ENCODE measurements at regions not wholly inside any gene's neighbourhood (a gene's known extent, or its start where the extent isn't known, plus 50 kb on each side); places are given as distances from the start of the nearest gene placed in this dataset.

GRCh38 chr2:236795169-236795860 is 225.7 kb downstream of the ACKR3 start (continued):
- no peak for TF ChIP-seq MEIS2 (IDR thresholded peaks at IDR 0.05; ENCODE audit: partially characterized antibody)
- TF ChIP-seq HNRNPUL1 (IDR thresholded peaks at IDR 0.05; ENCODE audit: low read length) = no peak
- TF ChIP-seq FOXM1 (IDR thresholded peaks at IDR 0.05; ENCODE audit: low read depth) = no peak
- TF ChIP-seq FOXM1 (CRISPR knock-in tag; IDR thresholded peaks at IDR 0.05; ENCODE audit: low read depth) = no peak
- TF ChIP-seq DPF2 (IDR thresholded peaks at IDR 0.05) = no peak
- TF ChIP-seq ZNF436 (CRISPR knock-in tag; IDR thresholded peaks at IDR 0.05) = no peak

- Histone ChIP-seq H3K27ac (ENCODE audit: extremely low read depth, low read depth, low read length) (no peak overlapping the region), H3K4me2 (ENCODE audit: insufficient read depth, low read length) (no peak overlapping the region), H3K9ac (ENCODE audit: insufficient read depth in 1 of 2, low read depth in 2 of 2, low read length in 2 of 2) (no peak overlapping the region; a peak in 1 of 4 replicates), H3K27me3 (ENCODE audit: control insufficient read depth in 2 of 2, insufficient read depth in 2 of 2, low read length in 2 of 2) (peaks cover 0 to 7% of the 10 kb centered on the region in 2 experiments; a peak in 1 of 5 replicates), H3K4me1 (replicated peaks in 1 of 2; ENCODE audit: control insufficient read depth in 2 of 2, insufficient read depth in 2 of 2, low read length in 2 of 2) (no peaks in the 10 kb centered on the region), H3K9me3 (replicated peaks; ENCODE audit: control insufficient read depth, insufficient read depth, low read depth, low read length) (no peaks in the 10 kb centered on the region), H3K9me1 (ENCODE audit: control insufficient read depth, insufficient read depth, low read length) (no peaks in the 10 kb centered on the region), H3K36me3 (ENCODE audit: control insufficient read depth, insufficient read depth, low read length) (no peaks in the 10 kb centered on the region), H4K20me1 (replicated peaks; ENCODE audit: control insufficient read depth, insufficient read depth, low read length) (no peaks in the 10 kb centered on the region), H2AFZ (ENCODE audit: low read depth, low read length) (no peak overlapping the region), H3K79me2 (ENCODE audit: control insufficient read depth, insufficient read depth, low read length) (no peaks in the 10 kb centered on the region), H3K4me3 (no peak overlapping the region)
- BruUV-seq (replicated peaks) = no TSS peak
- WGBS (ENCODE audit: insufficient coverage, low coverage, missing lambda C conversion rate) = 4% methylated on average over 8 of the region's 8 CpGs
- ChIA-PET POLR2A (no interaction called here), CTCF (ENCODE audit: low intra/inter-chr PET ratio) (no interaction called here)
- in situ Hi-C loops (cut with MboI) (no loop called here), intact Hi-C loops (cut with micrococcal nuclease) (no loop called here)
- FAIRE-seq (no peak), DNase-seq (ENCODE audit: extremely low read depth in 1 of 4, low spot score in 3 of 4) (no peak), ATAC-seq (no peak)
- TF ChIP-seq ZBTB49 (CRISPR knock-in tag; IDR thresholded peaks at IDR 0.05; ENCODE audit: borderline replicate concordance) (no peak), ETS1 (conservative IDR thresholded peaks at IDR 0.05; ENCODE audit: control insufficient read depth, low read depth, low read length) (no peak), HCFC1 (IDR thresholded peaks at IDR 0.05; ENCODE audit: low read depth, low read length) (no peak), STAG1 (CRISPR knock-in tag; IDR thresholded peaks at IDR 0.05; ENCODE audit: borderline replicate concordance) (no peak), ZNF121 (CRISPR knock-in tag; conservative IDR thresholded peaks at IDR 0.05) (no peak), RBM22 (IDR thresholded peaks at IDR 0.05; ENCODE audit: low read depth, low read length, poor library complexity, severe bottlenecking) (no peak), RUNX1 (IDR thresholded peaks at IDR 0.05; ENCODE audit: low read depth) (no peak)
These were observed 226.2 kb downstream of the ACKR3 start for GRCh38 chr2:236795861-236796219.

Data from K562 (cell line).